ENCODE measurements at regions not wholly inside any gene's neighbourhood (a gene's known extent, or its start where the extent isn't known, plus 50 kb on each side); places are given as distances from the start of the nearest gene placed in this dataset.
"Not testable (repeated sequence)": the region's sequence is repeated elsewhere in the genome, so short reads cannot be mapped to it uniquely, and the experiment has no call there.

GRCh38 chr1:146695388-146695787 lies 242.7 kb upstream of the NBPF12 start:
- intact Hi-C loops (cut with micrococcal nuclease); H3K4me3 Mint-ChIP-seq; H3K9me3 Mint-ChIP-seq; H3K4me1 Mint-ChIP-seq (ENCODE audit: low read depth); DNase-seq (ENCODE audit: low spot score); H3K36me3 Mint-ChIP-seq (ENCODE audit: low read depth); H3K27me3 Mint-ChIP-seq (ENCODE audit: insufficient read depth); H3K27ac Mint-ChIP-seq: not testable (repeated sequence)

- DNase-seq (ENCODE audit: low spot score); H3K9me3 Mint-ChIP-seq; H3K4me1 Mint-ChIP-seq (ENCODE audit: low read depth); H3K27ac Mint-ChIP-seq; H3K4me3 Mint-ChIP-seq; H3K36me3 Mint-ChIP-seq (ENCODE audit: low read depth); H3K27me3 Mint-ChIP-seq (ENCODE audit: insufficient read depth); intact Hi-C loops (cut with micrococcal nuclease): not testable (repeated sequence)
Observed at GRCh38 chr1:146691798-146692197, 246.3 kb upstream of the NBPF12 start.

- H3K4me1 Mint-ChIP-seq (ENCODE audit: low read depth); H3K27me3 Mint-ChIP-seq (ENCODE audit: insufficient read depth); H3K27ac Mint-ChIP-seq; H3K9me3 Mint-ChIP-seq; DNase-seq (ENCODE audit: low spot score); H3K36me3 Mint-ChIP-seq (ENCODE audit: low read depth); H3K4me3 Mint-ChIP-seq; intact Hi-C loops (cut with micrococcal nuclease): not testable (repeated sequence)
Observed at GRCh38 chr1:146688893-146689292, 249.2 kb upstream of the NBPF12 start.

GRCh38 chr1:146686777-146687366 lies 251.3 kb upstream of the NBPF12 start:
- H3K4me3 Mint-ChIP-seq; DNase-seq (ENCODE audit: low spot score); H3K4me1 Mint-ChIP-seq (ENCODE audit: low read depth); H3K27ac Mint-ChIP-seq; H3K27me3 Mint-ChIP-seq (ENCODE audit: insufficient read depth); H3K36me3 Mint-ChIP-seq (ENCODE audit: low read depth); H3K9me3 Mint-ChIP-seq; intact Hi-C loops (cut with micrococcal nuclease): not testable (repeated sequence)

- H3K27ac Mint-ChIP-seq; H3K36me3 Mint-ChIP-seq (ENCODE audit: low read depth); H3K4me1 Mint-ChIP-seq (ENCODE audit: low read depth); H3K9me3 Mint-ChIP-seq; H3K27me3 Mint-ChIP-seq (ENCODE audit: insufficient read depth); DNase-seq (ENCODE audit: low spot score); intact Hi-C loops (cut with micrococcal nuclease); H3K4me3 Mint-ChIP-seq: not testable (repeated sequence)
Observed at GRCh38 chr1:146683126-146683429, 255.0 kb upstream of the NBPF12 start.

GRCh38 chr1:146682227-146683125 lies 255.6 kb upstream of the NBPF12 start:
- H3K4me1 Mint-ChIP-seq (ENCODE audit: low read depth); H3K36me3 Mint-ChIP-seq (ENCODE audit: low read depth); DNase-seq (ENCODE audit: low spot score); H3K4me3 Mint-ChIP-seq; intact Hi-C loops (cut with micrococcal nuclease); H3K27me3 Mint-ChIP-seq (ENCODE audit: insufficient read depth); H3K9me3 Mint-ChIP-seq; H3K27ac Mint-ChIP-seq: not testable (repeated sequence)

- H3K27me3 Mint-ChIP-seq (ENCODE audit: insufficient read depth); intact Hi-C loops (cut with micrococcal nuclease): not testable (repeated sequence)
Observed at GRCh38 chr1:146673729-146674299, 264.3 kb upstream of the NBPF12 start.

GRCh38 chr1:146672608-146673007 lies 265.5 kb upstream of the NBPF12 start:
- DNase-seq (ENCODE audit: low spot score); H3K4me1 Mint-ChIP-seq (ENCODE audit: low read depth); H3K4me3 Mint-ChIP-seq; H3K27ac Mint-ChIP-seq; H3K27me3 Mint-ChIP-seq (ENCODE audit: insufficient read depth); intact Hi-C loops (cut with micrococcal nuclease); H3K36me3 Mint-ChIP-seq (ENCODE audit: low read depth); H3K9me3 Mint-ChIP-seq: not testable (repeated sequence)

More at GRCh38 chr1:146673729-146674299, 264.3 kb upstream of the NBPF12 start:
- H3K4me1 Mint-ChIP-seq (ENCODE audit: low read depth); DNase-seq (ENCODE audit: low spot score); H3K27ac Mint-ChIP-seq; H3K36me3 Mint-ChIP-seq (ENCODE audit: low read depth); H3K4me3 Mint-ChIP-seq; H3K9me3 Mint-ChIP-seq: not testable (repeated sequence)

GRCh38 chr1:146671588-146671987 lies 266.5 kb upstream of the NBPF12 start:
- DNase-seq (ENCODE audit: low spot score); H3K9me3 Mint-ChIP-seq; intact Hi-C loops (cut with micrococcal nuclease); H3K4me3 Mint-ChIP-seq; H3K4me1 Mint-ChIP-seq (ENCODE audit: low read depth); H3K27me3 Mint-ChIP-seq (ENCODE audit: insufficient read depth); H3K27ac Mint-ChIP-seq; H3K36me3 Mint-ChIP-seq (ENCODE audit: low read depth): not testable (repeated sequence)

GRCh38 chr1:146670832-146671566 lies 267.1 kb upstream of the NBPF12 start:
- H3K4me3 Mint-ChIP-seq; H3K27ac Mint-ChIP-seq; DNase-seq (ENCODE audit: low spot score); H3K27me3 Mint-ChIP-seq (ENCODE audit: insufficient read depth); H3K36me3 Mint-ChIP-seq (ENCODE audit: low read depth); H3K4me1 Mint-ChIP-seq (ENCODE audit: low read depth); H3K9me3 Mint-ChIP-seq; intact Hi-C loops (cut with micrococcal nuclease): not testable (repeated sequence)

GRCh38 chr1:146666275-146666674 lies 271.8 kb upstream of the NBPF12 start:
- DNase-seq (ENCODE audit: low spot score); H3K4me3 Mint-ChIP-seq; H3K27ac Mint-ChIP-seq; H3K4me1 Mint-ChIP-seq (ENCODE audit: low read depth); intact Hi-C loops (cut with micrococcal nuclease); H3K36me3 Mint-ChIP-seq (ENCODE audit: low read depth); H3K9me3 Mint-ChIP-seq; H3K27me3 Mint-ChIP-seq (ENCODE audit: insufficient read depth): not testable (repeated sequence)

GRCh38 chr1:146660242-146660641 lies 277.9 kb upstream of the NBPF12 start:
- H3K27me3 Mint-ChIP-seq (ENCODE audit: insufficient read depth); H3K4me1 Mint-ChIP-seq (ENCODE audit: low read depth); H3K9me3 Mint-ChIP-seq; H3K36me3 Mint-ChIP-seq (ENCODE audit: low read depth); H3K27ac Mint-ChIP-seq; H3K4me3 Mint-ChIP-seq; DNase-seq (ENCODE audit: low spot score); intact Hi-C loops (cut with micrococcal nuclease): not testable (repeated sequence)

All from activated T-helper 1 cell treated with anti-CD3 and anti-CD28 coated beads, Interleukin-12 subunit alpha, Interleukin-12 subunit beta, Interleukin-2, Interleukin-4 antibody, amounts not matched to agents 30 ng/mL and 10 ng/mL and 1 ng/mL, durations not matched to agents 14 hours and 24 hours and 36 hours (primary cell).